MCF 10A (cell line): ENCODE measurements at regions not wholly inside any gene's neighbourhood (a gene's known extent, or its start where the extent isn't known, plus 50 kb on each side); places are given as distances from the start of the nearest gene placed in this dataset.
A peak's percentile ranks its signal among the peaks of the same experiment; 100 is the strongest.

Experiments
- BruUV-seq: library from RNA; stranded (reverse); fragments of 400-500 nt; replicated peaks from 2 replicates; lab custom pipeline; 2021; lab: Mats Ljungman, UMichigan
- CTCF ChIA-PET: fragments of 300-600 bp; sonication (Branson Sonifier 250); formaldehyde crosslinking; extraction: SDS; loops from one replicate; lab custom pipeline; 2021; ENCODE audit warnings: antibody characterized with exemption, inconsistent platforms; lab: Yijun Ruan, JAX
- POLR2A ChIA-PET: fragments of 300-600, 350-650 bp; sonication (Branson Sonifier 250); formaldehyde crosslinking; extraction: SDS; loops from one replicate; lab custom pipeline; 2020; ENCODE audit warnings: antibody characterized with exemption, inconsistent platforms; lab: Yijun Ruan, JAX
- DNase-seq: peaks from one replicate; pipeline ENCODE4 v3.0.0-alpha.2; 2018; ENCODE audit not compliant: unreplicated experiment
- H3K27ac Mint-ChIP-seq: one replicate; pipeline ENCODE4 v1.8.0; 2022; ENCODE audit warnings: mild to moderate bottlenecking, low read depth, mixed read lengths; ENCODE audit not compliant: unreplicated experiment
- H3K27me3 Mint-ChIP-seq: one replicate; pipeline ENCODE4 v1.8.0; 2022; ENCODE audit warnings: mixed read lengths; ENCODE audit not compliant: insufficient read depth, unreplicated experiment
- H3K36me3 Mint-ChIP-seq: one replicate; pipeline ENCODE4 v1.8.0; 2022; ENCODE audit warnings: mild to moderate bottlenecking, moderate library complexity, mixed read lengths; ENCODE audit not compliant: insufficient read depth, unreplicated experiment
- H3K4me1 Mint-ChIP-seq: one replicate; pipeline ENCODE4 v1.8.0; 2022; ENCODE audit warnings: mixed read lengths; ENCODE audit not compliant: insufficient read depth, unreplicated experiment
- H3K4me3 Mint-ChIP-seq: one replicate; pipeline ENCODE4 v1.8.0; 2022; ENCODE audit warnings: mild to moderate bottlenecking, moderate library complexity, mixed read lengths; ENCODE audit not compliant: unreplicated experiment
- H3K9me3 Mint-ChIP-seq: one replicate; pipeline ENCODE4 v1.8.0; 2022; ENCODE audit warnings: mixed read lengths; ENCODE audit not compliant: unreplicated experiment
- CTCF ChIP-seq: fragments of 200-600 bp; IDR thresholded peaks from one replicate; pipeline ENCODE4 v1.8.0; 2022; ENCODE audit warnings: antibody characterized with exemption, mild to moderate bottlenecking; ENCODE audit not compliant: unreplicated experiment
- intact Hi-C: fragments of 100-400 bp; cut with micrococcal nuclease; formaldehyde crosslinking; loops from 2 replicates; pipeline ENCODE4 v1.14.1; 2022

- intact Hi-C loops: no loop called here
- no TSS peak for BruUV-seq
- Mint-ChIP-seq H3K36me3 (no peaks in the 10 kb centered on the region), H3K9me3 (no peaks in the 10 kb centered on the region), H3K27me3 (no peaks in the 10 kb centered on the region), H3K27ac (peak overlapping the region; percentile 31), H3K4me1 (peaks cover 7% of the 10 kb centered on the region), H3K4me3 (no peak overlapping the region)
- CTCF ChIA-PET: interaction anchor here (1.2 kb wide), 1 partner anchor 478 kb away, joined by 4 read pairs; no protein-coding TSS in a partner anchor
- no peak for TF ChIP-seq CTCF
- POLR2A ChIA-PET: no interaction called here
- DNase-seq: peak; percentile 40
Observed at GRCh38 chr13:105611424-105611823, 924.0 kb downstream of the EFNB2 start.

DNA sequence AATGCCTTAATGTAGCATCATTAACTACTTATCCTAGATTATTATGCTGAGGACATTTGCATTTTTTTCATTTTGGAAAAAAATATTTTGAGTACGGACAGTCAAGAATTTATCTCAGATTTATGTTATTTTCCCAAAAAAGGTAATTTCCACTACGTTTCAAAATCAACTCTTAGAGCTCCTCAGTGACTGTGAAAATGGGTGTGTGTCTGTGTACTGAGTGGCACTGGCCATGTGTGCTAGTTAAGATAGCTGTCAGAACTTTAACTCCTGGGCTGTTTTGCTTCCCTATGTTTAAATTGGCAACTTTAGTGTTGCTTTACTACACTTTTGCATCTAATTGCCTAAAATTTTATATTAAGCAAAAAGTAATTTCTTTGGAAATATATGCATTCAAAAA is 927.4 kb downstream of the EFNB2 start:
- Mint-ChIP-seq H3K27ac (no peak overlapping the region), H3K4me1 (peaks cover 11% of the 10 kb centered on the region), H3K9me3 (no peaks in the 10 kb centered on the region), H3K27me3 (no peaks in the 10 kb centered on the region), H3K36me3 (no peaks in the 10 kb centered on the region), H3K4me3 (no peak overlapping the region)
- ChIA-PET CTCF (no interaction called here), POLR2A (interaction anchor here (0.6 to 0.7 kb wide), 2 partner anchors 57 to 110 kb away, joined by 3 read pairs; no protein-coding TSS in a partner anchor)
- no peak for DNase-seq
- intact Hi-C loops: no loop called here
- TF ChIP-seq CTCF: no peak
- no TSS peak for BruUV-seq

DNA sequence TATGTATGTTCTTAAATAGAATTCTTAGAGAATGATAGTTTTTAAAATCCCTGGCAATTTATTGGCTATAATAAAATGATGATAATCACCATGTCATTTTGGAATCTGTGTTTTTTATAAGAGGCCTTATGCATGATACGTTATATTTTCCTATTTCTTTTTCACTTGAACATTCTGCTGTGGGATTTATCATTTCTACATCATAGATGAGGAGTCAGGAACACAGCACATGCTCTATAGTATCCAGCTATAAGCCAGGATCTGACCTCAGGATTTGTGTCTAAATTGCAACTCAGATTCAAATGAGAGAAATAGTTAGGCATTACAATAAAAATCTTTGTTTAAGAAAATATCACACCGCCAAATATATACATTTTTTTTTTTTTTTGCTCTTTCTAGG is 928.0 kb downstream of the EFNB2 start:
- Mint-ChIP-seq H3K27ac (no peak overlapping the region), H3K4me1 (peaks cover 13% of the 10 kb centered on the region)

DNA sequence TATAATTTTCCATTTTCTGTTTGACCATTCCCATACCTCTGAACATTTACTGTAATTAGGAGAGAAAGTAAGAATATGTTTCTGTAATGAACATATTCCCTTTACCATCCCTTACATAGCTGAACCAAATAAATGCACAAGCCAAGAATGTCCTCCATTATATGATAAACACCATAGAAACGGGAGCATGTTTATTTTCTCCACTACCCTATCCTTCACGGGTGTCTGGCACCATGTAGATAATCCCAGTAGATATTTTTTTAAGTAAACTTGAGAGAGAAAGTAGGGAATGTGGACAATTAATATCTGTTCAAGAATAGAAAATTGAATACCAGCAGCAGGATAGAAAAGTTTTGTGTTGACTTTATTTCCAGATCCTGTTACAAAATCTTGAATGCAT is 928.4 kb downstream of the EFNB2 start:
- no peak for DNase-seq
- no TSS peak for BruUV-seq
- CTCF ChIA-PET: no interaction called here
- no peaks in the 10 kb centered on the region for H3K9me3 Mint-ChIP-seq
- no peaks in the 10 kb centered on the region for H3K36me3 Mint-ChIP-seq
- POLR2A ChIA-PET: no interaction called here
- no peaks in the 10 kb centered on the region for H3K27me3 Mint-ChIP-seq
- no peak for TF ChIP-seq CTCF
- H3K4me1 Mint-ChIP-seq: peaks cover 13% of the 10 kb centered on the region
- no peak overlapping the region for H3K27ac Mint-ChIP-seq
- no peak overlapping the region for H3K4me3 Mint-ChIP-seq
- intact Hi-C loops: no loop called here

More for the DNA sequence above, 928.0 kb downstream of the EFNB2 start:
- no peak for TF ChIP-seq CTCF
- BruUV-seq: no TSS peak
- POLR2A ChIA-PET: no interaction called here
- no peak for DNase-seq
- Mint-ChIP-seq H3K4me3 (no peak overlapping the region), H3K36me3 (no peaks in the 10 kb centered on the region), H3K9me3 (no peaks in the 10 kb centered on the region), H3K27me3 (no peaks in the 10 kb centered on the region)
- intact Hi-C loops: no loop called here
- CTCF ChIA-PET: no interaction called here
